Epidermal melanocyte (primary cell): ENCODE measurements at regions not wholly inside any gene's neighbourhood (a gene's known extent, or its start where the extent isn't known, plus 50 kb on each side); places are given as distances from the start of the nearest gene placed in this dataset.

Source experiments
- DNase-seq: peaks from one replicate; pipeline ENCODE4 v3.0.0; 2011; ENCODE audit warnings: low spot score; ENCODE audit not compliant: insufficient read length

DNA sequence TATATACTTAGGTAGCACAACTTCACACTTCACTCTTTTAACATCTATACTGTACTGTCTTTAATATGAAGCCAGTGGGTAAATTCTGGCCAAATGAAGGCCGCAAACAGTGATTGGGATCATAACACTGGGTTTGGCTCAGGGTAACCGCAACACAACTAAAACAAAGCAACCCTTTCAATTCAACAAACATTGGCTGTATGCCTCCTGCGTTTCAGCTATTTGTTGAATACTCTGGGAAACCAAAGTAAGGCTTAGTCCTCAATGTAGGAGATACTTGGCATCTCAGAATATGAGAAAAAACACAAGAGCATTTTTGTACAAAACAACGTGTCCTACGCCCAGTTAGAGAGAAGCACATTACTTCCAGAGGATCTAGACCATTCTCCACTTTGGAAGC is 693.3 kb upstream of the KLHL29 start:
- no peak for DNase-seq

DNA sequence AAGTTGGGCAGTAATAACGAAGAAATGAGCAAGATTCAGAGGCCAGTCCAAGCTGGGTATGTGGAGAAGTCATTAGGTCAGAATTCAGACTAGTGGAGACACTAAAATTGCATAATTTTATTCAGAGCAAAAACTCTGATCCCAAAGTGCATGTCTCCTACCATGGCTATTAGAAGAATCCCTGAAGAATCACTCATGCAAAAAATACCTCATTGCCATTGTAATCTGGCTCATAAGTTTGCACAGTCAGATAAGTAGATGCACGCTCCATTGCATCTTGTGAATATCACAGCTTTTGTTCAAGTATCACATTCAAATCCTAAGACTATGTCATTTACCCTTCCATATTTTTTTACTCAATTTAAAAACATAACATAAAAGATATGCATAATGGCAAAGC is 692.2 kb upstream of the KLHL29 start:
- no peak for DNase-seq

DNA sequence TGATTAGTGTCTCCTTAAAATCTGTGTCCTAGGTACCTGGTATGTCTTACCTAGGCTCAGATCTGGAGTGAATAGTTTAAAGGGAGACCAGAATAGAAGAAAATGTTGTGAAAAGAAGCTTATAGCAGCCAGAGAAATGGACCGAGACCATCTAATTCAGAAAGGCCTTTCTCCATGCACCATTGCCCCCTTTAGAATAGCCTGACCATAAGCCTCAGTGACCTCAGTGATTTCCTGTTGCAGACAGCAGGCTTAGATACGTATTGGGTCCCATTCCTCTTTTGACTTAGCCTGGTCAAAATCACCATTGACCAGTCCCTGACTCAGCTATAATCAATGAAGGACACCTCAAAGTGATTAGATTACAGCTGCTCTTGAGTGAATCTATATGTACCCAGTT is 690.7 kb upstream of the KLHL29 start:
- no peak for DNase-seq

DNA sequence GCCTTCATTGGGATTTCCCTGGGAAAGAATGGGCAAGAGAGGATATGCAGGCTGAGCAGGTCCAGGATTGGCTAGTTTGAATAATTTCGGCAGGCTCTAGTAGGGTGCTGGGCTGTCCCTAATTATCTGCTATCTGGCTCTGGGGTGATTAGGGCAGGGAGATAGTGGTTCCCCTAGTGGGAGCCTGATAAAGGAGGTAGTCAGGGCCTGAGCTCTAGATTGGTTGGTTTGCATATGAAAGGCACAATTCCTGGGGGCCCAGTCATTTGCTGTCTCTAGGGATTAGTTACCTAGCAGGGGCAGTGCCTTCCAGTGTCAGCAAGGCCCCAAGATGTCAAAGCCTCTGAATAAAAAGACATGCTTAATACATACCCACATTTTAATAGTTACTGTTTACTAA is 690.1 kb upstream of the KLHL29 start:
- DNase-seq: no peak

DNA sequence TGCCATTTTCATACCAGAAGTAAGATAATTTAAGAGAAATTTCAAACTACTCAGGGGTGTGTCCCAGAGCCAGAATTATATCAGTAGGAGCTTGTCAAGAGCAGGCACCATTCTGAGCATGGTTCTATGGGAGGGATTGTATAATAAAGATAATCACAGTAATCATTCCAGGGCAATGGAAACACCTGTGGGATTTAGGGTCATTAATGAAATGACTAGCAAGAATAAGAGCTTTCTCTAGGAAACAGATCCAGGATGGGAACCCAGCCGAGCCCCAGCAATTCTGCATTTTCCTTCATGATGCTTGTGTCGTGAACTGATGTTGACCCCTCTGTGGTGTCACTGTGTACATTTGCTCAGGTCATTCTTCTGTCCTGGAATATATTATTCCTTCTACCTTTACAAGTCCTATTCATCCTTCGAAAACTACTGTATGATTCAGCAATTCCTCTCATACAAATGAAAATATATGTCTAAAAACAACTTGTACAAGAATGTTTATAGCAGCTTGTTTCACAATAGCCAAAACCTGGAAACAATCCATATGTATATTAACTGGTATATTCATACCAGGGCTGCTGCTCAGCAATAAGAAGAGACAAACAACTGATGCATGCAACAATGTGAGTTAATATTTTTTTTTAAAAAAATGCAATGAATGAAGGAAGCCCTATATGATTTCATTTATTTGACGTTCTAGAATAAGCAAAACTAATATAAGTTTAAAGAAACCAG is 687.8 kb upstream of the KLHL29 start:
- DNase-seq: no peak

DNA sequence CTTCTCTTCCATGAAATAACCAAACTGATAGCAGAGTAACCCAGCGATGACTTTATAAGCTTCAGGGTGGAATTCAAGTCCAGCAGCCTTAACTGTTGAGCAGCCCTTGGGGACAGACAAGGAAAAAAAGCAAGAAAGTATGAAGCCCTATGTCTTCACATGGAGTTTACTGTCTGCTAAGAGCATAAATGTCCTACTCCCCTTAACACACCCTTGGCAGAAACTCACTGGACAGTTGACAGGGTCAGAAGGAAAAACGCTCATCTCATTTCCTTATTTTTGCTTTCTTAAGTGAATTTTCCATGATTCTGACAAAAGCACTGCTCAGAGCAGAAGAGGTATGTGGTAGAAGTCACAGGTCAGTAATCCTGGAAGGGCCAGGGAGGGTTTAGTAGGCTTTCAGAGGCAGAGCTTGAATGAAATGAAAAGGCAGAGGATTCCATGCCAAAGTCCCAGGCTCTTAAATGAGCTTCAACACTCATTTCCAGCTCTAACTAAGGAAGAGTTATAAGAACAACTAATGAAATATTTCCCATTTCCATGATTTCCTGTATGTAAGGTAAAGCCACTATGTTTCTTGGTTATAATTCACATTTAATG is 683.3 kb upstream of the KLHL29 start:
- no peak for DNase-seq

DNA sequence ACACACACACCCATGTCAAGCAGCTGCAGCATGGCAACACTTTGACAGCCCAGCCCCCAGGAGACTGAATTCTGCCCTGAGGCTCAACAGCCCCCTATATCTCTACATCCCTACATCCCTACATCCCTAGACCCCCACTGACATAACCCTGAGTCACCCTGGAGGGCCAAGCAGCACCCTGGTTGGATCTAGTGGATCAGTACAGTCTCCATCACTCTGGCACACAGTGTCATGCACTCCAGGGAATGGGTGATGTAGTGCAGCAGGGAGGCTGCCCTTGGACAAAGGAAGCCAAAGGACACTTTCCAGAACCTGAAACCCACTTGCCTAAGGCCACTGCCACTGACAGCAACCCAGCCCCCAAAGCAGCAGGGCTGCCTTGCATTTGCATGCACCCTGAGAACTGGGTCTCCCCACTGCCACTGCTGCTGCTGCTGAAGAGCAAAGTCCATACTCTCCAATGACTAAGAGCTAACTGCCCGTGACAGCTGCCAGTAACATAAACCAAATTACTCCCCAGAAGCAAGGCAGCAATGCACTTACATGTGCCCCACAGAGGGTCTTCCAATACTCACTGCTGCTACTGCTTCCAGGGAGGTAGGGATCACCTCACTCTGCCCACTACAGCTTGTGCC is 681.6 kb upstream of the KLHL29 start:
- no peak for DNase-seq

DNA sequence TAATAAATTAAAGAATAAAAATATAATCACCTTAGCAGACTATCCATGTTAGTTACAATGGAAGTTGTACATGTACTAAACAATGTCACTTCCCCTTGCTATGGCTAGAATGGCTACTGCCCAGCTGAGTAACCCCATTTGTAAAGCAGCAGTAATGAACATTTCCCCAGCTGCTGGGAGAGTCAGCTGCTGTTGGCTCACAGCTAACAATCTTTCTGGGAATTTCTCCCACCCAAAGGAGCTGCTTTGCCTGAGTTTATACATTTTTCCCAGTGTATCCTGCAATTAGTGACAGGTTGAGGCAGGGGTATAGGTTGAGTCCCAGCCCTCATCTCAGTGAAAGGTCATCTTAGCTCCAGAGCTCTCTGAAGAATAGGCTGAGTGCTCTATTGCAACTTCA is 665.6 kb upstream of the KLHL29 start:
- no peak for DNase-seq

DNA sequence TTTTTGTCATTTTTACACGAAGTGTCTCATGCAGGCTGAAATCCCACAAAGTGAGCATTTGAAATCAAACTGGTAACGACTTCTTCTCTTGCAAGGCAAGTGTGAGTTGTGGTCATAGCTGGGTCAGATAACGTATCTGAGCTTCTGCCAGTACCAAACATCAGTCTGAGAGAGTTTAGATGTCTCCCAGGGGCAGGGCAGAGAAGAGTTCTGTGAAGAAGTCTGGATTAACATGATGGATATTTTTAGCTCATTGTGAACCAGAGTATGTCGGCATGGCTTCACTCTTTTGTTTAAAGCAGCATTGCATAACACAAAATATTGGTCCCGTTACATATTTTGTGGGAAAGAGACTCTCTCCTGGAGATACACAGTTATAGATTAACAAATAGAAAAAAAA is 655.5 kb upstream of the KLHL29 start:
- DNase-seq: no peak

DNA sequence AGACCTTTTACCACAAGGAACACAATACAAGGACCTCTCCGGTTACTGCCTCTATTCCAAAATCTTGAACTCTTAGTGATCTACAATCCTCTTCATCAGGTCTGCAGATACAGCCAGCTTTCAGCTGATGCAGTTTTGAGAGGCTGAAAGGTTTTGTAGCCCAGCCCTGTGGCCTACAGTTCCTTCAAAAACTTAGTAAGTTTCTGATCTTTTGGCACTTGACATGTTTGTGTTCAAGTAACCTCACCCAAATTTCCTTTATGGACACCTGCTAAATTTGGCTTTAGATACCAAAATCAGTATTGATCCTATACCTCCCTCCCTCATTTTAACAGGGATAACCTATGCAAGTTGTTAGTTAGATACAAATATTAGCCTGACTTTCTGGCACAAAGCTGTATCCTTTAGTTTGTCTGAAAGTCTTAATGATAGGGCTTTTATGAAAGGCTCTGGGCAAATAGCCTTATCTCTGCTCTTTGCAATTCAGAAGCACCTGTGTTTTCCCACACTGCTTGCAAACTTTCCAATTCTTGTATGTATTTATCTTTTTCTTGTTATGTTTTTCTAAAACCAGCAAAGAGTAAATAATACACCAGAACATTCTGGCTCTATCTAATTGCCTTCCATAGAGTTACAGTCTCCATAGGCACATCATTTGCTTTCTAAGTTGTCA is 650.5 kb upstream of the KLHL29 start:
- no peak for DNase-seq

DNA sequence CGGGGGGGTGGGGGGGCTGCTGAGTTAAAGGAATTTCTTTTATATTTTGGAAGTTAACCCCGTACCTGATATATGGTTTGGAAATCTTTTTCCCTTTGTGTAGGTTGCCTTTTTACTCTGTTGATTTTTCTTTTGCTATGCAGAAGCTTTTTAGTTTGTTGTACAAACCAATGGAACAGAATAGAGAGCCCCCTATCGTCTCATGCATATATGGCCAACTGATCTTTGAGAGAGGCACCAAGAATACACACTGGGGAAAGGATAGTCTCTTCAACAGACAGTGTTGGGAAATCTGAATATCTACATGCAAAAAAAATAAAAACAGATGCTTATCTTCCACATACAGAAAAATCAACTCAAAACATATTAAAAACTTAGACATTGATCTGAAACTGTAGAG is 647.8 kb upstream of the KLHL29 start:
- no peak for DNase-seq

DNA sequence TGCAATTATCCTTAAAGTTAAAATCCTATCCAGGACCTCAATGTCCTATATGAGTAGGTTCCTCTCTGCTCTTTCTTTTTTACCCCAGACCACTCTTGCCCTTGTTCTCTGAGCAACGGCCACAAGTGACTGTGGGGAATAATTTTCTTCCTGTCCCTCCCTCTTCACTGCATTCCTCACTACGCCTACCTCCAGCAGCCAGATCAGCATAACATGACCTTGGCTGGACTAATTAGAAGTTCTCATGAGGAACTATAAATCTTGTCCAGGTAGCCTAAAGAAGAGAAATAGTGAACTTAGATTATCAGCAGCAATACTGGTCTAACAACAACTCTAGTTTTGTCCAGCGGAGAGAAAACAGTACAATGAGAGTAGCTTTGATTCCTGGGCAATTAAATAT is 643.8 kb upstream of the KLHL29 start:
- no peak for DNase-seq

DNA sequence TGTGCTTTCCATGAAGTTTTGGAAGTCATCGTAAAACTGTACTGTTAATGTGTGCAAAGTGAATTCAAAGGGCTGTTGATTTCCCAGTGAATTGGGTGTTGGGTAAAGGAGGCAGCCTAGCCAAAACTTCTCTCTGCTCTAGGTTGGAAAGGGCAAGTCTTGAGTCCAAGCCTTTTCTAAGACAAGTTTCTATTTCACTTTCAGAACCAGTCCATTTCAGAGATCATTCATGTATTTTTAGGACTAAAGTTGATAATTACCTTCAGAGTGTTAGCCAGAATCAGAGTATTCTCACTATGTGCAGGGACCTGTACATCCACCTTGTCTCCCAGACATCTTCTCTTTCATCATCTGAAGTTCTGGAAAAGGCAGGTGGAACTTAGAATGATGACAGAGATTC is 636.1 kb upstream of the KLHL29 start:
- no peak for DNase-seq

DNA sequence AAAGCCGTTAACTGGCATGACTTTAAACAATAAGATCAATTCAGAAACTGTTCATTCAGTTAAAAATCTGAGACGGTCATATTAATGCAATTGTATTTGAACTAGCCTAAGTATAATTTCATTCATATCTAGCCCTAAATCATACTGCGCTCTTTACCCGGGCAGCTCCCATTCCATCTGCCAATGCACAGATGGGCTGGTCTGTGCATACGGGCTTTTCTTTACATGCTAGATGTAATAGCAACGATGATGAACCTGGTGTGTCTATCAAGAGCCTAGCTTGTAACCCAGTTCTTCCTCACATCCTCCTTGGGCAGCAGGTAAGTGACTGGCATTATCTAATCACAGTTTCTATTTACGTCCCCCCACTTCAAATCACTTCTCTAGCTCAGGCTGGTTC is 631.5 kb upstream of the KLHL29 start:
- no peak for DNase-seq

DNA sequence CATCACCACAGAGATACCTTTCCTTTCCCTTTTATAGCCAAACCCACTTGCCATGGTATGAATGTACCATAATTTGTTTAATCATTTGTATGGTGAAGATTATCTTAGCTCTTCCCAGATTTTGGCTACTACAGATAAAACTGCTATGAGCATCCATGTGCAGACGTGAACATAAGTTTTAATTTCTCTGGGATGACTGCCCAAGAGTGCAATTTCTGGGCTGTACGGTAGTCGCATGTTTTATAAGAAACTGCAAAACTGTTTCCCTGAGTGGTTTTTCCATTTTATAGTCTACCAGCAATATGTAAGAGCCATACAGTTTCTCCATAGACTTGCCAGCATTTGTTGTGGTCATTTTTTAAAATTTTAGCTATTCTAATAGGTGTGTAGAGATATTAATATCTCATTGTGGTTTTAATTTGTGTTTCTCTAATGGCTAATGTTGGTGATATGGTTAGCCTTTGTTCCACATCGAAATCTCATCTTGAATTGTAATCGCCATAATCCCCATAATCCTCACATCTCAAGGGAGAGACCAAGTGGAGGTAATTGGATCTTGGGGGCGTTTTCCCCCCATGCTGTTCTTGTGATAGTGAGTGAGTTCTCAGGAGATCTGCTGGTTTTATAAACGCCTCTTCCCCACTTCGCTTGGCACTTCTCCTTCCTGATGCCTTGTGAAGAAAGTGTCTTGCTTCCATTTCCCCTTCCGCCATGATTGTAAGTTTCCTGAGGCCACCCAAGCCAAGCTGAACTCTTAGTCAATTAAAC is 628.5 kb upstream of the KLHL29 start:
- DNase-seq: no peak

DNA sequence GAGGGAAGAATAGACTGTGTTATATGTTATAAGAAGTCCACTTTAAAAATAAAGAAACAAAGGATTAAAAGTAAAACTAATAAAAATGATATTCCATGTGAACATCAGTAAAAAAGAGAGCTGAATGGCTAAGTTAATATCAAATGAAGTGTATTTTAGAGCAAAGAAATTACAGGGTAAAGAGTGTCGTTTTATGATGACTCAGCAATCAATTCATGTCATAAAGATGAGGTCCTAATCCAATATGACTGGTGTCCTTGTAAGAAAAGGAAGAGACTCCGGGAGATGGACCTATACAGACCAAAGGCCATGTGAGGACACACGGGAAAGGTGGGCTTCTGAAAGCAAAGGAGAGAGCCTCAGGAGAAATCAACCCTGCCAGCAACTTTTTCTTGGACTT is 615.5 kb upstream of the KLHL29 start:
- no peak for DNase-seq

DNA sequence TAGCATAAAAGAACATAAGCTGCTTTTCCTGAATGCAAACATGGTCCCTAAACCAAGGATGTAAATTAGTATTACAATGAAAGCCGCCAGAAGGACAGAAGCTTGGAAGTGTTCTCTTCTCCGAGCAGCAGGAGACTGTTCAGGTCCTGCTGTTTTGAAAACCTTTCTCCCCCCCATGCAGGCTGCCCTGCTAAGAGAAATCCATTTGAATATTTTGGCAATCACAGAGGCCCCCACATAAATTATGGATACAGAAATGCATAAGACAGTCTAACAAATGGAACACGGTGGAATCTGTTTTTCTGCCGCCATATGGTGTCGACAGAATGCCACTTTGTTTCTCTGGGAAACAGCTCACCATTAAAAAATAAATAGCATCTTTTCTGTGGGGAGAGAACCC is 600.4 kb upstream of the KLHL29 start:
- DNase-seq: no peak

DNA sequence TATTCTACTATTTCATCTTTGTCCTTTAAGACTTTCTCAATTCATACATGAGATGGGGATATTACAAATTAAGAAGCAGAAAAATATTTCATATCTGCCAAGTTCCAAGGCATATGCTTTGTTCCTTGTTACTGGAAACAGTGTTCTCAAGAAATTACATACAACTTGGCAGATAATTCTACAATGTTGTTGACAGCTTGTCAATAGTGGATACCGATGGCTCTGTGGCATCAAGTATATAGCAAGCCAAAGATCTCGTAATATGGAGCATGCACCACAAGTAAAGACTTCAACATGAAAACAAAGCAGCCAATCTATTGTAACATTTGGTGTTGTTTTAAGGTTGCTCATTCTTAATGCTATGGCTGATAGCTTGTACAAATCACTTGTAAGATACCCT is 598.2 kb upstream of the KLHL29 start:
- DNase-seq: no peak

DNA sequence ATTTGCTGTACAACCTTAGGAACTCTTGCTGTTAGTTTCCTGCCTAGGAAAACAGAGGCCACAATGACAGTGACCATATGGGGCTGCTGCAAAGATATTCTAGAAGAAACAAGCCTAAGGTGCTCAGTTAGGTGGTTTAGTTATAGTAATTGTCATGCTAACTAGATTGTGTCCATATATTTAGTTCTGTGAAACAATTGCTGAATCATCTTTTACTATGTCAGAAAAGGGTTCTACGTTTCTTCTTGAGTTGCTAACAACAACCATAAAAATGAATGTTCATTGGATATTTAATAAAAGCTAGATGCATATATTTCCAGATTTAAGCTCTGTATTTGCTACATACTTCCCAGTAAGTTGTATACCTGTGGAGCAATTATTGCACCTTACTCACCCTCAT is 597.2 kb upstream of the KLHL29 start:
- no peak for DNase-seq

DNA sequence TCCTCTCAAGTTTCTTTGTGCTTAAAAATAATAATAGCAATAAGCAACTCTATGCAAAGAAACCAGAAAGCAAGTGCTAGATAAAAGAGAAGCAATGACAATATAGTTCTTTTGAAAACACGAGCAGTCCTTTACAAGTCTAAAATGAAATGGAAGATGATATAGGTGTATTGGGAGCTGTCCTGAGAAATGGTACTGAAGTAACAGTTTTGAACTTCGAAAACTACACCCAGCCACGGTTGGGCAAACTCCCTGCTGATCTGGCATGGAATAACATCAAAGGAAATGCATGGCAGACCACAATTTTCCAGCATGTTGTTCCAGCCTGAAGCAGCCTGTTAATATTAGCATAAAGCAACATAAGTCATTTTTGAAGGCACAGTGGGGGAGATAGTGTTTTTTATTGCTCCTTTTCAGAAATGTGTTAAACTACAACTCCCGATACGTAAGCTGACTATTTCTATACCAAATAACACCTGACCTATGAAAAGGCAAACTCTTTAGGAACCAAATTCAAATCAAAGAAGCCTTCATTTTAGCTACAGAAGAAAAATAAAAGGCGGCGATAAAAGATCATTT is 596.1 kb upstream of the KLHL29 start:
- no peak for DNase-seq

DNA sequence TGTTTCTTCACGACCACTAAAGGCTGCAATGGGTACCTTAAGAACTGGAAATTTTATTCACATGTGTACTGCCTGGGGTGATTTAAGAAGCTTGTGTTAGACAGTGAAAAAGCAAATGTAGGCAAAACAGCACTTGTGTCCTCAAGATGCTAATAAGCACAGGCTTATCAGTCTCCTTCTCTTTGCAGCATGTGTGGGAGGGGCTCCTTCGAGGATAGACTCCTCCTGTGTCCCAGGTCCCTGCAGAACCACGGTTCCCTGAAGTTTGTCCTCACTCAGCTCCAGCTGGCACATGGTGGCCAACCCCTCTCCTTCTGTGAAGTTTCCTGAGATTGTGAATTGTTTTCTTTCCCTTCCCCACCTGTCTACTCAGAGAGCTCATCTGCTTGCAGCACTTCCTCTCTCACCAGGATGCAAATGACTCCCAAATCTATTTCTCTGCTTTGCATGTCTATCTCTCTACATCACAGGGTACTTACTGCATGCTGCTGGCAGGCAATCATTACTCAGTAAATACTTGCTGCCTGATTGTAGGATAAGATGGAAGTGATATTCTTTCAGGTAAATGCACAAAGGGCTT is 589.6 kb upstream of the KLHL29 start:
- no peak for DNase-seq
